NT2/D1 (cell line): ENCODE measurements at regions not wholly inside any gene's neighbourhood (a gene's known extent, or its start where the extent isn't known, plus 50 kb on each side); places are given as distances from the start of the nearest gene placed in this dataset.

ENCODE experiments used
- YY1 ChIP-seq: IDR thresholded peaks from 2 replicates; pipeline ENCODE4 v1.6.1; 2011; ENCODE audit not compliant: insufficient read length, insufficient read depth
- ZNF274 ChIP-seq: IDR thresholded peaks from 2 replicates; pipeline ENCODE4 v1.6.1; 2011; ENCODE audit warnings: mild to moderate bottlenecking, low read depth, low read length

DNA sequence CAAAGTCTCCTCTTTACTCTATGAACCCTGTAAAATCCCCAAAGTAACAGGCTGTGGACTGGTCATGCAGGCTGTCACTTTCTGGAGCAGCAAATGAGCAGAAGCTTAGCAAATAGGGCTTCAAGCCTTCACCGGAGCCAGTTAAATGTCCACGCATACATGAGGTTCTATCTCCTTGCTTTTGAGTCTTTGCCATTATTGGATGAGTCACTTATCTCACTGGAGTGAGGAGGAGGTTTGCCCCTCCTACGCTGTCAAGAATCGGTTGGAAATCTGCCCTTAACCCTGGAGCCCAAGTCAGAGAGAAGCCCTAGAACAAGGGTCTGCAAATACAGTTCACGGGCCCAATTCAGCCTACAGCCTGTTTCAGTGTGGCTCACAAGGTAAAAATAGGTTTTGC is 126.1 kb upstream of the CTNNB1 start:
- no peak for TF ChIP-seq YY1
- TF ChIP-seq ZNF274 = no peak
